ENCODE measurements at regions not wholly inside any gene's neighbourhood (a gene's known extent, or its start where the extent isn't known, plus 50 kb on each side); places are given as distances from the start of the nearest gene placed in this dataset.

- H3K27ac ChIP-seq (ENCODE audit: low read depth, low read length), result no peak overlapping the region
- H3K9me3 ChIP-seq (ENCODE audit: control insufficient read depth, insufficient read depth, low read length), result peaks cover 18% of the 10 kb centered on the region
- CTCF ChIA-PET, result no interaction called here
- TF ChIP-seq, protein P1, sequence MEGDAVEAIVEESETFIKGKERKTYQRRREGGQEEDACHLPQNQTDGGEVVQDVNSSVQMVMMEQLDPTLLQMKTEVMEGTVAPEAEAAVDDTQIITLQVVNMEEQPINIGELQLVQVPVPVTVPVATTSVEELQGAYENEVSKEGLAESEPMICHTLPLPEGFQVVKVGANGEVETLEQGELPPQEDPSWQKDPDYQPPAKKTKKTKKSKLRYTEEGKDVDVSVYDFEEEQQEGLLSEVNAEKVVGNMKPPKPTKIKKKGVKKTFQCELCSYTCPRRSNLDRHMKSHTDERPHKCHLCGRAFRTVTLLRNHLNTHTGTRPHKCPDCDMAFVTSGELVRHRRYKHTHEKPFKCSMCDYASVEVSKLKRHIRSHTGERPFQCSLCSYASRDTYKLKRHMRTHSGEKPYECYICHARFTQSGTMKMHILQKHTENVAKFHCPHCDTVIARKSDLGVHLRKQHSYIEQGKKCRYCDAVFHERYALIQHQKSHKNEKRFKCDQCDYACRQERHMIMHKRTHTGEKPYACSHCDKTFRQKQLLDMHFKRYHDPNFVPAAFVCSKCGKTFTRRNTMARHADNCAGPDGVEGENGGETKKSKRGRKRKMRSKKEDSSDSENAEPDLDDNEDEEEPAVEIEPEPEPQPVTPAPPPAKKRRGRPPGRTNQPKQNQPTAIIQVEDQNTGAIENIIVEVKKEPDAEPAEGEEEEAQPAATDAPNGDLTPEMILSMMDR (IDR thresholded peaks at IDR 0.05; ENCODE audit: low read depth, low read length), result no peak
- no peaks in the 10 kb centered on the region for H3K27me3 ChIP-seq (ENCODE audit: control insufficient read depth, insufficient read depth, low read length)
- DNase-seq (ENCODE audit: low read depth, low spot score), result no peak
- H3K4me3 ChIP-seq (ENCODE audit: low read depth, low read length), result no peak overlapping the region
- POLR2A ChIA-PET, result no interaction called here
These were observed 2282.1 kb downstream of the TP53TG3F start for GRCh38 chr16:35741546-35741945.

- CTCF ChIA-PET, result no interaction called here
- no peak overlapping the region for H3K27ac ChIP-seq (ENCODE audit: low read depth, low read length)
- H3K9me3 ChIP-seq (ENCODE audit: control insufficient read depth, insufficient read depth, low read length), result peaks cover 35% of the 10 kb centered on the region
- TF ChIP-seq, protein P1 (IDR thresholded peaks at IDR 0.05; ENCODE audit: low read depth, low read length), result no peak
- POLR2A ChIA-PET, result no interaction called here
- DNase-seq (ENCODE audit: low read depth, low spot score), result no peak
- no peak overlapping the region for H3K4me3 ChIP-seq (ENCODE audit: low read depth, low read length)
- H3K27me3 ChIP-seq (ENCODE audit: control insufficient read depth, insufficient read depth, low read length), result no peaks in the 10 kb centered on the region
These were observed 2283.8 kb downstream of the TP53TG3F start for GRCh38 chr16:35743101-35743692.

GRCh38 chr16:35744084-35744483 lies 2284.7 kb downstream of the TP53TG3F start:
- TF ChIP-seq, protein P1 (IDR thresholded peaks at IDR 0.05; ENCODE audit: low read depth, low read length), result no peak
- POLR2A ChIA-PET, result no interaction called here
- Histone ChIP-seq H3K9me3 (ENCODE audit: control insufficient read depth, insufficient read depth, low read length) (peaks cover 43% of the 10 kb centered on the region), H3K27ac (ENCODE audit: low read depth, low read length) (no peak overlapping the region), H3K27me3 (ENCODE audit: control insufficient read depth, insufficient read depth, low read length) (no peaks in the 10 kb centered on the region), H3K4me3 (ENCODE audit: low read depth, low read length) (no peak overlapping the region)
- CTCF ChIA-PET, result no interaction called here
- DNase-seq (ENCODE audit: low read depth, low spot score), result no peak

DNA sequence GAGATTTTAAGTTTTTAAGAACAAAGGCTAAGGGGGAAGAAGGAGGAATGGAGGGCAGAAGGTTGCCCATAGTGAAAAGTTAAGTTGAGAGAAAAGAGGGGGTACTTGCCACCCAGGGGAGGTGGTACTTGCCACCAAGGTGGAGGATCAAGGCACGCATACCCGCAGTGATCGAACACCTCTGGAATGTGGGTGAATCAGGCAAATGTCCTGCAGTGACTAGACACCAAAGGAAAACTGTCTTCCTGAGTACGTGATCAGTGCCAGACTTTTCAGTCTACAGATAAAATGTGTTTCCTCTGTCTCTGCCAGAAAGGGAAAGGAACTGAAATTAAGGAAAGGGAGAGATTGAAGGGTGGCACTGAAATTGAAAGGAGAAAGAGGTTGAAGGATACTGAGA lies 2285.3 kb downstream of the TP53TG3F start:
- TF ChIP-seq, protein P1 (IDR thresholded peaks at IDR 0.05; ENCODE audit: low read depth, low read length), result no peak
- CTCF ChIA-PET, result no interaction called here
- DNase-seq (ENCODE audit: low read depth, low spot score), result no peak

GRCh38 chr16:35745191-35745590 lies 2285.8 kb downstream of the TP53TG3F start:
- TF ChIP-seq, protein P1 (IDR thresholded peaks at IDR 0.05; ENCODE audit: low read depth, low read length), result no peak
- no peak overlapping the region for H3K4me3 ChIP-seq (ENCODE audit: low read depth, low read length)
- DNase-seq (ENCODE audit: low read depth, low spot score), result no peak
- H3K9me3 ChIP-seq (ENCODE audit: control insufficient read depth, insufficient read depth, low read length), result peaks cover 54% of the 10 kb centered on the region
- no peak overlapping the region for H3K27ac ChIP-seq (ENCODE audit: low read depth, low read length)
- CTCF ChIA-PET, result no interaction called here
- no peaks in the 10 kb centered on the region for H3K27me3 ChIP-seq (ENCODE audit: control insufficient read depth, insufficient read depth, low read length)
- POLR2A ChIA-PET, result no interaction called here

More for the DNA sequence above, 2285.3 kb downstream of the TP53TG3F start:
- Histone ChIP-seq H3K4me3 (ENCODE audit: low read depth, low read length) (no peak overlapping the region), H3K27ac (ENCODE audit: low read depth, low read length) (no peak overlapping the region), H3K9me3 (ENCODE audit: control insufficient read depth, insufficient read depth, low read length) (peaks cover 49% of the 10 kb centered on the region), H3K27me3 (ENCODE audit: control insufficient read depth, insufficient read depth, low read length) (no peaks in the 10 kb centered on the region)
- POLR2A ChIA-PET, result no interaction called here
